Activated T-cell treated with anti-CD3 and anti-CD28 coated beads, Interleukin-2, amount 50 U/mL, for 48 hours (primary cell): ENCODE measurements at regions not wholly inside any gene's neighbourhood (a gene's known extent, or its start where the extent isn't known, plus 50 kb on each side); places are given as distances from the start of the nearest gene placed in this dataset.

ENCODE experiments used
- DNase-seq, 2 experiments: peaks; one replicate each; pipeline ENCODE4 v3.0.0-alpha.2; 2020

DNA sequence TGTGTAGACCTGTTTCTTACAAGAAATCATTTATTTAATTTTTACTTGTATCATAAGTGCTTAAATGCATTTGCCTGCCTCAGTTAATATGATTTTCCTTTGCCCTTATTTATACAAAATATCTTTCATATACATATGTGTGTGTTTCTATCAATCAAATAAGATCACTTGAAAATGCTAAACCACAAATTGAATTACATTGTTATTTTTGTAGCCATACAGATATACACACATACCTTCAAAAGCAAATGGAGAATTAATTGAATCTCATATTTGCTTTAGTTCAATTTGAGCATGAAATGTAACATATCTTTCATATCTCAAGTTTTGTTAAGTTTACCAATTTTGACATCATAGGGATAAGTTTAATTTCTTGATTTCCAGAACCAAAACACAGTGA, 755.8 kb upstream of the PIK3C3 start:
- no peak for DNase-seq

DNA sequence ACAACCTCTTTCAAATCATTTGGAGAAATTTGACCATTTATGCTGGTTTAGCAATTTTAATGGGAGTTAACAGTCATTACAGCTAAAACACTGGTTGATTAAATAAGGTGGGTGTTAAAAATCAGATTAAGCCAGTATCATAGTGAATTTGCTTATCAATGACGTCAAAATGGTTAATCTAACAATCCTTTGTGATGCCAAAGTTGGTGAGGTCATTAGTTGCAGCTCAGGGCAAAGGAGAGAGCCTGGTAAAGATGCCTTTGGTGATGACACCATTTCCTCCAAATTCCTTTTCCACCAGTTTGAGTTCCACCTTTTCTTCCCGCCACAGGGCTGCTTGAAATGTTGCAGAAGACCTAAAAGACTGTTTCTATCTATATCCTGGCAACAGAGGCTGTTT, 757.1 kb upstream of the PIK3C3 start:
- DNase-seq, result no peak

DNA sequence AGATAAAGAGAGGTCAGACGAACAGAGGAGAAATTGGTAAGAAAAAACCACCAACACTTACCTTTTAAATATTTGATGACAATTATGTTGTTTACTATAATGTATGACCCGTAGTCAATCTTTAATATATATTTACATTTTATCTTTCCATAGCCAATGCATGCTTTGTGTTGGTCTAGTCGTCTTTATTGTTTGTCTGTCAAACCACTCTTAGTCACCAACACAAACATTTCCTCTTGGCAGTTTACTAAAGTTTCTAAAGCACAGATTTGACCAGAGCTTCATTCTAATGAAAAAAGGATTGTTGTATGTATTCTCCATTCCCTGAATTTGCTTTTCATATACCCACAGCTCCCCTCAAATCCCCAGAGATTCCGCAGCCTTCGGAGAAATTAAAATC, 784.7 kb upstream of the PIK3C3 start:
- DNase-seq, result no peak

DNA sequence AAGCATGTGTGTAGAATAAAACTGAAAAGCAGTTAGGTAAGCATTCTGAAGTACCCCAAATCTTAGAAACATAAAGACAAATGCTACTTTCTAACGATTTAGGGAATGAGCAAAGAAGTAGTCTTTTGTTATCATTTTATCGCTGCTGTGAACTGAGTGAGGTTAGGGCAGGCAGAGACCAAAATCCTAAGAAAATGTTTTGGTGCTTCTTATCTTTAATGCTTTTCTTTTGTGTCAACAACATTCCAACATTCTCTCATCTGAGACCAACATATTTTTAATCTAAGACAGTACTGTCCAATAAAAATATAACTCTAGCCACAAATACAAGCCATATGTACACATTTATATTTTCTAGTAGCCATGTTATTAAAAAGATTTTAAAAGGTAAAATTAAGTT, 789.4 kb upstream of the PIK3C3 start:
- no peak for DNase-seq

DNA sequence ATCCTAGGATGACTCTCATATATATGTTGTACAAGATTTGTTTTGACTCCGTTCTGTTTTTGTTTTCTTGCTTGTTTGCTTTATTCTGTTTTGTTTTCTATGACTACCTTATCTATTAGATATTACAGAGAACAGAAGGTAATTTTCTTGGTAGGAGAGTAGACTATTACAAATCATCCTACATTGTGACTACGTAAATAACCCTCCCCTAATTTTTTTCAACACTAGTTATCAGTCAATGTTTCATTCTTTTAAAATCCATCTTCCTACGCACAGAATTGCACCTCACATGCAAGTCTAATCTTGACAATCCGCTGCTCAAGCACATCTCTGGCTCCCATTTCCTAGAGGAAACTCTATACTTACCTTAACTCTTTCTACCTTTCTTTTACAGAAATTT, 792.3 kb upstream of the PIK3C3 start:
- no peak for DNase-seq

DNA sequence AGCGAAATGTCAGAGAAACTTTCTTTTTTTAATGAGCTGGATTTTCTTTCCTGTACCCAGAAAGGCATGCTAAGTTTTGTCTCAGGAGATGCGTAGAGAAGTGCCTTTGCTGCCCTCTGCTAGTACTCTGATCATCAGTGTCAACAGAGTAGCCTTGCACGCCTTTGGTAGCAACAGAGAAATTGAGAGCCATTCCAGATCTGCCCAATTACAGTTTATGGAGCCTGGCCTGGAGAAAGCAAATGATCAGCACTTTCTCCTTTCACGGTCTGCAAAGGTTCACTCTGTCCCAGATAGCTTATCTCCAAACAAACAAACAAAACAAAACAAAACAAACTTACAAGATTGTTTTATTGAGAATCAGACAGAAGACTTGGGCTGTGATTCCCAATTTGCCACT, 792.8 kb upstream of the PIK3C3 start:
- no peak for DNase-seq

DNA sequence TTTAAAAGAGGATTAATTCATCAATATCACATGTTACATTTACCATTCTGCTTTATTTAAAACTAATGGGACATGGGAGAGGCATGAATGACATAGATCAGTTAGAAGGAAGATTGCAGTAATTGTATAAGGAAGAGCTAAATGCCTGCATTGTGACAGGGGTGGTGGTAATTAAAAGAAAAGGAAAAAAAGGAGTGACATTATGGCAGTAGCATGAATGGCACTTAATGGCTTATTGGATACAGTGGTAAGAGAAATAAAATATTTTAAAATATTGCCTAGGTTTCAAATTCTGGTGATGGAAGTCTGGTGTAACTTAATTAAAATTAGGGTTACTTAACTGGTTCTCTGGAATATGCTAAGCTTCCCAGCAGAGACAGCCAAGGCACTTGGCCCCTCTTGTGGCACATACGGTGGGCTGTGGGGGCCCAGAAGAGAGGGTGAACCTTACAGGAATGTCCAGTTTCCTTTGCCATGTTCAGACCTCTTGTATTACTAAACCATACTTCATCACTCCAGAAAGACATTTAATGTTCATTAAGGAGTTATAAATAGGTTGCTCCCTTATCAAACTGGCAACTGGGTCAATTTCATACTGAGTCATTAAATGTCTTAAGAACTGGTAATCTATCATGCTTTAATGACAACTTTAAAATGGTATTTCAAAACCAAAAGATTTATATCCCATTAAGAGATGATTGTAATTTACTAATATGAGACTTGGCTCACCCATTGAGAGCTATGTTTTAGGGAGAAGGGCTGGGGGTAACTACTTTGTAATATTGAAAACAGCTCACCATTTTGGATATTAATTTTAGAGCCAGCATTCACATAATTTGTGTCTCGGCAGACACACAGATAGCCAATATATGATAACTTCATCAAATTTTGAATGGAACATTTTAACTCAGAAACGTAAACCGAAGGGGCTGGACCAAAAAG, 798.9 kb upstream of the PIK3C3 start:
- no peak for DNase-seq

DNA sequence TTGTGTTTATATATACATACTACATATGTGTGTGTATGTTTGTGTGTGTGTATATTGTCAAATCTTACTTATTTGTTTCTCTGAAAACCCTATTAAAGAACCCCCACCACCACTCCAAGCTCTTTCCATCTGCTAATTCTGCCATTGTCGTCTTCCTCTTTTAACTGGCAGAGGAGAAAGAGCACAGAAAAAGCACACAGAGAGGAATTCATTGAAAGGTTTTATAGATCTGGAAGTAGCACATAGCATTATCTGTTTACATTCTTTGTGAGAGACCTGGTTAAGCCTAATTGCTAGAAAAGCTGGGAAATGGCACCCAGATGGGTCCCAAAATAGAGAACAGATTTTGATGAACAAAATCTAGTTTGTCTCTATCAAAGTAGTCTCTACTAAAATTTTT, 800.0 kb upstream of the PIK3C3 start:
- DNase-seq, result no peak

DNA sequence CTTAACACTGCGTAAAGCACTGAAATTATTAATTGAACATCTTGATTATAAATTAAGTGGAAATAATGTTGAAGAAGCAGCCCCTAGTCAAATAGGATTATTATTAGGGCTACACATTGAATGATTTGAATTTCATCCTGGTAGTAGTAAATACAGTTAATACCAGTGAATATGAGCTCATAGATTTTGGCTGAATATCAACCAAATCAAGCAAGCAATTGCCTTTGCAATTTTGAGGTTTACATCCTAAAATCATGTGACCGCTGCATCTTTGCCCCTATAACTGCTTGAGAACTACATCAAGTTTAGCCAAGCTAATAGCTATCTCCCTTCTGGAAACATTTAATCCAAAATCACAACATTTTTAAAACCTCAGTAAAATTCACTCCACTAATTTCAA, 801.2 kb upstream of the PIK3C3 start:
- DNase-seq, result no peak

DNA sequence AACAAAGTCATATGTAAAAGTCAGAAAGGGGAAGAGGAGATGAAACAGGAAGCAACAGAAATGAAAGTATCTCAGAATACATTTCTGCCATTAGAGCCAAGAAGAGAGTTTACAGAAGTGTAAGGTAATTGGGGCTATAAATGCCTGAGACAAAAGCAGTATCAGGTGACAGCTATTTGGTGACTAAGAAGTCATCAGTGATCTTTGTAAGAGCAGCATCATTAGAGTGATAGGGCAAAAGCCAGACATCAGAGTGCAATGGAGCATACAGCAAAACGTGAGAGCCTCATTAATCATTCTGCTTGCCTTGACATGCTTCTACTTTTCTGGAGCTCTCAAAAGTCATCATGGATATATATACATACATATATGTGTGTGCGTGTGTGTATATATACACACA, 804.7 kb upstream of the PIK3C3 start:
- DNase-seq, result no peak

DNA sequence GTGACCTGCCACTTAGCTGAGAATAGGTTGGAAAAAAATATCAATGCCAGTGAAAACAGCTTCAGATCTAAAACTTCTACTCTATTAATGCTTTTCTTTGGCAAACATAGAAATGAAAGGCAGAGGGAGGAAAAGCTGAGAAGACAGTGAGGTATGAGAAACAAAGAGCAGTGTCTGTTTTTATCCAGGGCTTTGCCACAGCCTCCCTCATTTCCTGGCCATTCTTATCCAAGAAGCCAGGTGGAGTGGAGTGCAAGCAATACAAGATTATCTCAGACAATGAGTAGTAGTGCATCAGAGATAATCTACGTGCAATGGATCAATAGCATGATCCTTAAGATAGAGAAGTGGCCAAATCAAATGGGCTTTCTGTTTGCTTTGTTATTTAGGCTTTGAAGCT, 808.7 kb upstream of the PIK3C3 start:
- no peak for DNase-seq

DNA sequence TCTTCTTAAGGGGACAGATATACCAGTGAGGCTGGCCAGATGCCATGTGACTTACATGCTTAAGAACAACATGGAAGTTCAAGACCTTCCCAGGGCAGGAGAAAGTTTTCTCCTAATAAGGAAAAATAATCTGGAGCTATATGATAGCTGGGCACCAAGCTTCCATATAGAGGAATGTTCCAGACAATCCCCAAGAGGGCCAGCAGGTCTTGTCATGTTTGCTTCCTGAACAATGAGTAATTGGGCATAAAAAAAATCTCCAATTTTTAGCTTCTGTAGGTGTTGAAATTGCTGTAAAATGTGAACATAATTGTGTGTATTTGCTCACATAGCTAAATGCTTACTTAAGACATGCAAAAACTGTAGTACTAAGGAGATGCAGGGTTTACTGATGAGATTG, 809.5 kb upstream of the PIK3C3 start:
- DNase-seq, result no peak

DNA sequence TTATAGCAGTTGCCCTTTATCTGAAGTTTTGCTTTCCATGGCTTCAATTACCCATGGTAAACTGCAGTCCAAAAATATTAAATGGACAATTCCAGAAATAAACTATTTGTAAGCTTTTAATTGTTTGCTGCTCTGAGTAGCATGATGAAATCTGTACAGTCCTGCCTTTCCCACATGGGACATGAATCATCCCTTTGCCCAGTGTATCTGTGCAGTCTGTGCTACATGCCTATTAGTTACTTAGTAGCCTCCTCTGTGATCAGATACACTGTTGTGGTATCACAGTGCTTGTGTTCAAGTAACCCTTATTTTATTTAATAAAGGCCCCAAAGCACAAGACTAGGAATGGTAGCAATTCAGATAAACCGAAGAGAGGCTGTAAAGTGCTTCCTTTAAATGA, 810.6 kb upstream of the PIK3C3 start:
- no peak for DNase-seq

DNA sequence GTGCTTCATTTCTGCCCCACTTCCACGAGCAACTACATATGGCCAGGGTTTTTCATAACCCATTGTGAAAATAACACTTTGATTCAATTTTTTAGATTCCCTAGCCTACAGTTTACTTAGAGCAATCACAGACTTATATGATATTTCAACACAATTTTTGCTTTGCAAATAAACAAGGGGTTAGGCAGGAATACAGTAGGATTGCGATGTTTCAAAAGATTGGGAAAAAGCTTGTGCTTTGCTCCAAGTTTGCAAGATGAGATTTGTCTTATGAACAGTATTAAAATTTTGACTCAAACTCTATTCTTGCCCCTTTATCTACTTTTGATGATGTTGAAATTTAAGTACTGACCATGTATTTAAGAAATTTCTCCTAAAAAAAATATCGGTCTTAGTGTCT, 814.5 kb upstream of the PIK3C3 start:
- no peak for DNase-seq

DNA sequence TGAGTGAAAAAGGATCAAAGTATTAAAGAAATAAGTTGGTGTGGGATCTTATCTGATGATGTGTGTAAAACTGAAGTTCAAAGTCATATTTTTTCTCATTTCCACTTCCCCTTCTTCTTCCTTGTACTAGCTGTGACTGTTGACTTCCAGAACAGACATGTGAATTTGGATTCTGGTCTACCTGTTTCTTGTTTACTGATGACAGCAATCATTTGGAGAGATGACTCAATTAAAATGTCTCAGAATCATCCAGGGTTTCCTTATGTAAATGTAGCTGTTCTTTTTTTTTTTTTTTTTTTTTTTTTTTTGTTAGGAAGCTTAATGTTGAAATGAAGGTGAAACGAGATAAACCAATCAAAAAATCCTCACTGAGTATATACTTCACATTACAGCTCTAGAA, 819.9 kb upstream of the PIK3C3 start:
- DNase-seq, result no peak

DNA sequence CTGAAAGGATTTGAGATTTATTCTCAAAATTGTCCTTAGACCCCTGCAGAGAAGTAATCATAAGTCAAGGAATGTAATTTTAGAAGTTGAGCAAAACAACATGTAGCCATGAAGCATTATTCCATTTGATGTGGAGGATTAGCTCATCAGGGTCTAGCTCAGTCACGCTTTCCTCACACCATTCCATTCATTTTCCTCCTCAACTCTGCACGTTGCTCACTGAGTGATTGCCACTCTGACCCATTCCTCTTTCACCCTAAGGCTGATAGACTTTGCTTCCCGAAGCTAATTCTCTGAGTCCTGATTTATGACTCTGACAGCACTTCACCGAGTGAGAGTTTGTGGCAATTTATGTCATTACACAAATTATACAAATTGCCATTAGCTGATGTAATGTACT, 820.6 kb upstream of the PIK3C3 start:
- no peak for DNase-seq

DNA sequence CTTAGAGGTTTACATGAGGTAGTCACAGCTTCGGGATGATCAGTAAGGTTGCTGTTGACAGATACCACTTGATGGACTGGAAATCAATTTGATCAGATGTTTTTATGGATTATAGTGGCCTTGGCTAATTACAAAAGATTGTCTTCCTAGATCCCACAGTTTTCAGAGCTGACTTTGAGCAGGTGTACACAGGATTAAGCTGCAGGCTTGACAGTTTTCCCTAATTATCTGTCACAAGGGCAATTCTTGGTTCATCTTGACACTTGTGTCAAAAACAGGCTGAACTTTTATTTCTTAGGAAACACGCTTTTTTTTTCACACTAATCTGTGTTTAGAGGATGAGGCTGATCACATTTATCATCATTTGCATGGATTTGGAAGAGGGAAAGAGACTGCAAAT, 824.0 kb upstream of the PIK3C3 start:
- DNase-seq, result no peak

DNA sequence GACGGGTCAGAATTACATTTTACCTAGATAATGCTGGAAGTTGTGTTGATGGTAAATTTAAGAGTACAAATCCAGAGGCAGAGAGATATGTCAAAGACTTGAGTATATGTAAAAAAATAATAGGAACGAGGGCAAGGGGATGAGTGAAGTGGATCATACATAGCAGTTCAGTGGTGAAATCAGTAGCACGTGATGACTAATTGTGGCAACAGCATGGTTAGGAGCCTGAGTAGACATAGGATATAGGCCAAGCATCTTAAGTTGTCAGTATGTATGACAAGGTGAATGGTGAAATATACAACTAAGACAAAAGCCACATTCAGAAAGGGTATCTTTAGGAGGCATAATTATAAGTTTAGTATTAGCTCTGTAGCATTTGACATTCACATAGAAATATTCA, 826.5 kb upstream of the PIK3C3 start:
- no peak for DNase-seq

DNA sequence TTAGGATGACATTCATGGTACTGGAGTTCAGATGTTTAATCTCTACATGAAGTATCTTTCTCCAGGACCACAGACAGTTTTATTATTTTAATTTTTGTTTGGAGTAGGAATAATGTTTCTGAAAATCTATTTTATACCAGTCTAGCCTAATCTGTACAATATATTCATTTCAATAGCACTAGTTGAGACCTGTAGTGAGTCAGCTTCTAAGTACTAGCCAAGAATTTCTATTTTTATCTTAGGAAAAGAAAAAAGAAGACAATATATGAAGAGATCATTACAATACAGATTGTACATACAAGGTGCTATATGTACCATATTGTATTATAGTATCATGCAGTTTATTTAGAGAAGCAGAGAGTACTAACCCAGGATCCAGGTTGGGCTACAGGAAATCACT, 826.9 kb upstream of the PIK3C3 start:
- no peak for DNase-seq

DNA sequence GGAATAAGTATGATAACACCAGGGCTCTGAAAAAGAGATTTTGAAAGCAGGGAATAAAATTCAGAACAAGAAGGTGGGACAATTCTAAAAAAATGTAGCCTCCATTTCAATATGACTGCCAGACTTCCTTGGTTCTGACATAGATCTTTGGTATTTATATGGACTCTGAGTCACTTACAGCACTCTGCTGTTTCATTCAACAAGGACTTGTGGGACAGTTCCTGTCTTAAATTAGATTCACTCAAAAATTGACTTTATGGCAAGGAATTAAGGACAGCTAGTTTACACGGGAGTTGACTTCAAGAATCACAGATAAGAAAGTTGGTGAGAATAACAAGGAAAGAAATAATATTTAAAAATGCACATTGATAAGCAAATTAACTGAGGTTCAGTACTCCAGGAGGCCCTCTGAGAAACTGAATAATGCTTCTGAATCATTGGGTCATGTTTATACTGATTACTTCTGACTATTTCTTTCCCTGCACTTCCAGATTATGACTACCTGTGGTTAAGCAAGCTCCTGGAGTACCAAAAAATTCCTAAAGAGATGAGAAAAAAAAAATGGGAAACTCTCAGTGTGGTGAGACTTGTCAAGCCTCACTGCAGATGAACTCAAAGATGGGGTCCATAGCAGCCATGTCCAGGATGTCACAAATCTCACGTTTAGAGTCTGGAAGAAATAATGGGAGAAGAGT, 828.3 kb upstream of the PIK3C3 start:
- DNase-seq, result no peak

DNA sequence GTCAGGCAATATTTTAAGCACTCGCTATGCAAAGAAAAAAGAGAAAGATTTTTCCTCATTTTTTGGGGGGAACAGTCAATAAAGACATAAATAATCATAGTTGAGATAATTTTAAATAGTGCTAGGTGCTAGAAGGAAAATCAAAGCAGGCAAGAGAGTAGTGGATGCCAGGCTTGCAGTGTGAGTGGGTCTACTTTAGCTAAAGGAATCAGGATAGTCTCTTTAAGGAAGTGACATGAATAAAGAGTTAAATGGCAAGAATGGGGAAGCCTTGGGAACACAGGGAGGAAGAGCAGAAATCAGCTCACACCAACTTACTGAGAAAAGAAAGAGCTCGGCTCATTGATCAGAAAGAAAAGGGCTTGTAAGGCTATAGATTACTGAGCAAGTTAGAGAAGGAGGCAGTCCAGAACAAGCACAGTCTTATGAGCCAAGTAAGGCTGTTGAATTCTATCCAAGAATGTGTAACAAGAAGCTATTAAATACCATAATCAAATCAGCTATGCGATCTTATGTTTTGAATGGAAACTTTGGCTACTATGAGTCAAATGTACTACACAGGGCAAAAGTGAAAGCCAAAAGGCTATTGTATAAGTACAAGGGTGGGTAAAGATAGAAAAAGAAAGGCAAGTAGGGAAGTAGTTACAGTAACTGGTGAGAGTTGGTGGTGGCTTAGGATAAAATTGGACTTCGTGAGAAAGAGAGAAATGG, 833.8 kb upstream of the PIK3C3 start:
- DNase-seq, result no peak

DNA sequence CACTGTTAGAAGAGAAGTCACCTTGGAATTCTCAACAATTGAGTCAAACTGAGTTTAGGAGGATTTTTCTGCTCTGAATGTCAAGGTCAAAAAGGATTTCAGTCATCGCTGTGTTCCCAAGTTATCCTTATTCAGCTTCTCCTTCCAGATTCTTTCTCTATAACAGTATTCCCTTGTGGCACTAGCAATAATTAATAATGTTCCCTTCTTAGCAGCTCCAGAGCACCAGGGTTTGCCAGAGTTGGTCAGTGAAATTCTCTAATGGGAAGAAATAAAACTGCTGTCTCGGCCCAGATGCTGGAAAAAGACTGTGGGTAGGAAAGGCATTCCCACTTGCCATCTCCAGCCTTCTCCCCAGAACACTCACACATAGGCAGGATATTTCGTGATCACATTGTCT, 836.0 kb upstream of the PIK3C3 start:
- DNase-seq, result no peak

DNA sequence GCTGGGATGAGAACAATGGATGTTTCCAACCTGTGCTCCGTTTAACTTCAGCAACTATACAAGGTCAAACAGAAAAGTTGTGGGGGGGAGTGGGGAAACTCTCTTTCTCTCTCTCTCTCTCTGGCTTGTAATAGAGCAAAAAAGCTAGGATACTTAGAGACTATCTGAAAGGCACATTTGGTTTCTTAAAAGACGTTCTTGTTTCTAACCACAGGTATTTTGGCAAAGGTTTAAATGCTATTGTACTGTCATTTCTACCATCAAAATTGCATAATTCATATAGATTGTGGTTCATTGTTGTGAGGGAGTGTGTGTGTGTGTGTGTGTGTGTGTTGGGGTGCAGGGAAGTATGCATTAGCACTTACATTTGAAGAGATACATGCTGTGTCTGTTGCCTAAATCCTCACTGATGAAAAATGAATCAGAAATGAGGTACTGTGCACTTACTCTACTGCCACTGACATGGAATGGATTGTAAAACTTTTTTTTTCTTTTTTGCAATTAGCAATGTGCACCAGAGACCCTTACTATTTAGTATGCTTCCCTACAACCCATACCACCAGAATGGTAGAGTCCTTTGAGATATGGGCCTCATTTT, 841.0 kb upstream of the PIK3C3 start:
- no peak for DNase-seq

DNA sequence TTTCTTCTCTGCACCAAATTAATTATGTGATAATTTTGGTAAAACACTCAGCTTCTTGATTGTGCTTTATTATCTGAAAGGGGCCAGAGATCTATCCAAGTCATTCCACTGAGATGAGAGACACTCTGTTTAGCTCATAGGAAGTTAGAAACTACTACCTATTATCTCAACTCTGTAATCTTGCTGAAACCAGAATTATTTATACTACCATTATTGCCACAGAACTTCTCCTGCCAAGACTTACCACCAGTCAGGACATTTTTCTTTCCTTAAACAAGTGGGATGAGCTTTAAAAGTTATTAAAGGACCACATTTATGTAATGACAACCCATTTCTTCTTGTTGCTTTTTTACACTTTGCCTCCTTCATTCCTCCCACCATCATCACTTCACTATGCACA, 855.6 kb upstream of the PIK3C3 start:
- DNase-seq, result no peak
